ENCODE measurements at regions not wholly inside any gene's neighbourhood (a gene's known extent, or its start where the extent isn't known, plus 50 kb on each side); places are given as distances from the start of the nearest gene placed in this dataset.

DNA sequence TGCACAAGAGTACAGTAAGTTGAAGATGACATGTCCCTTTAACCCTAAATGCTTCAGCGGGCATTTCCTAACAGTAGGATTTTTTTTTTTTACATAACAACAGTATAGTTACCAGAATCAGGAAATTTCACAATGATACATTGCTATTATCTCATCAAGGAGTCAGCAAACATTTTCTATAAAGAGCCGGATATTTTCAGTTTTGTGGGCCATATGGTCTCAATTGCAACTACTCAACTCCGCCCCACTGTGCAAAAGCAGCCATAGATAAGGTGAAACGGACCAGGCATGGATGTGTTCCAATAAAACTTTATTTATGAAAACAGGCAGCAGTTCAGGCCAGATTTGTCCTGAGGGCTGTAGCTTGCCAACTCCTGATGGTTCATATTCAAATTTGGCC is 130.6 kb downstream of the SMAD6 start:
- no peak for FAIRE-seq

DNA sequence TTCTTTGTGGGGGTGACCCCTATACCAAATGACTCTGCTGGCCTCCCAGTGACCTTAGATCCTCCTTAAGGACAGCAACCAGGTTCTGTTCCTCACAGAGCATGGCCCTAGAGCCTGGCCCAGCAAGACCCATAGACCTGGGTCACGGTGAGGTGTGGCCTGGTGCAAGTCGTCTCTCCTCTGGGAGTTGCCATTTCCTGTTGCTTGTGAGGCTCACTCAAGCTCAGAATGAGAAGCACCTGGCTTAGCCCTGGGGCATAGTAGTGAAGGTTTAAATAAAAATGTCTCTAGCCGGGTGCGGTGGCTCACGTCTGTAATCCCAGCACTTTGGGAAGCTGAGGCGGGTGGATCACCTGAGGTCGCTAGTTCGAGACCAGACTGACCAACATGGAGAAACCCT is 131.3 kb downstream of the SMAD6 start:
- FAIRE-seq: no peak

- no peak for FAIRE-seq
These were observed 131.8 kb downstream of the SMAD6 start for GRCh38 chr15:66833803-66834202.

GRCh38 chr15:66834881-66835878 is 133.1 kb downstream of the SMAD6 start:
- no peak for FAIRE-seq

GRCh38 chr15:66836231-66837030 is 134.4 kb downstream of the SMAD6 start:
- FAIRE-seq: no peak

GRCh38 chr15:66838202-66838601 is 136.2 kb downstream of the SMAD6 start:
- FAIRE-seq: no peak

DNA sequence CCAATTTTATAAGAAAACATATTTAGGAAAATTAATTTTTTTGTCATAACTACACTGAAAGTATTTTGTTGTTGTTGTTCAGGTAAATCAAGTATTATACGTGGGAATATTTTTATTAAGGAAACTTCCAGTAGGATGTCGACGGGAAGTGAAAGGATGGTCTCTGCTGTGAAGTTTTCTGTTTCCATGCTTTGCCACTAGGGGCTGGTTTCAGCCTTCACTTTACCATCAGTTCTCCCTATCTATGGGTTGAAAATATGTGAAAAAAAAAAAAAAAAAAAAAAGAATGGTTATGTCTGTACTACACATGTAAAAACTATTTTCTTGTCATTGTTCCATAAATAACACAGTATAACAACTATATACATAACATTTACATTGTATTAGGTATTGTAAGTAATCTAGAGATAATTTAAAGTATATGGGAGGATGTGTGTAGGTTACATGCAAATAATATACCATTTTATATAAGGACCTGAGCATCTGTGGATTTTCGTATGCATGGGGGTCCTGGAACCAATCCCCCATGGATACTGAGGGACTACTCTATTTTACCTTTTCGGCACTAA is 136.7 kb downstream of the SMAD6 start:
- peak; percentile 12 for FAIRE-seq

- FAIRE-seq: no peak
These were observed 137.6 kb downstream of the SMAD6 start for GRCh38 chr15:66839506-66840112.

- FAIRE-seq: no peak
These were observed 138.8 kb downstream of the SMAD6 start for GRCh38 chr15:66840615-66841390.

- no peak for FAIRE-seq
These were observed 140.1 kb downstream of the SMAD6 start for GRCh38 chr15:66841953-66842681.

DNA sequence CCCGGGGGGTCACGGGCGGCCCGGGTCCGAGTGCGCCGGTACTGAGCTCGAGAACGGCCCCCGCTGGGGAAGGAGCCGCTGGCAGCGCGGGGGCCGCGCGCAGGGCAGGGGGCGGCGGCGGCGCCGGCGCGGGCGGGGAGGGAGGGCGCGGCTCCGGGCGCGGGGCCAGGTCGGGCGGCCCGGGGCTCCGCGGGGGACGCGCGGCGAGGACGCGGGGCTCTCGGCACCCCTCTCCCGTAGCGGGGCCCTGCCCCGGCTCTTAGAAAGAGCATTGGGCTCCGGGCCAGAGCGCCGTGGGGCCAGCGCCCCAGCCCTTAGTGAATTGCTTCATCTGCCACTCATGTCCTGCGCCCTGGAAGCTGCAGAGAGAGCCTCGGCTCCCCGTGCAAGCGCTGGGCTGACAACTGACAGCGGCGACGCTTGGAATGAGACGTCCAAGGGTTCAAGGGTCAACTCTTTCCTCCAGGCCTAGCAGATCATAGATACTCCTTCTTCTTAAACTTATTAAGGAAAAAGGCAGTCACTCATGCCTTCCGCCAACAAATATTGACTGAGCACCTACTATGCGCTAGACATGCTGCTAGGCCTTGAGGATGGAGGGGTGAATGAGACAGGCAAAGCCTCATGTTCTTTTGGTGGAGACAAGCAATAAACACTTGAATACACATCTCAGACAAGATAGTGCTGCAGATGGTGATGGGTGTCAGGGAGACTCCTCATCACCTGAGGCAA is 140.8 kb downstream of the SMAD6 start:
- FAIRE-seq: no peak

DNA sequence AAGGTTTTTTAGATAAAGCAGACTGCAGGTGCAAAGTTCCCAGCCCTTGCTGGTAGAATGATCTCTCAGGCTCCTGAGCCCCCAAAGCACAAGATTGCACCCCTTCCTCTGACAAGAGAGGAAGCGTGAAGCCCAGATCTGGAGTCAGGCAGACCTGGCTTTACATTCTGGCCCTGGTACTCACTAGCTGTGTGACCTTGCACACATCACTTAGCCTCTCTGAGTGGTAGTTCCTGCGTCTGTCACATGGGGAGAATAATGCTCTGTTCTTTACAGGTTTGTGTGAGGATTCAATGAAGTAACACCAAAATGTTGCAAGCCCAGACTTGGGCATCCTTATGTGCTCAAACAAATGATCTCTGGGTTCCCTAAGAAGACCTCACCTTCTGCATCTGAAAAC is 141.5 kb downstream of the SMAD6 start:
- FAIRE-seq: no peak

DNA sequence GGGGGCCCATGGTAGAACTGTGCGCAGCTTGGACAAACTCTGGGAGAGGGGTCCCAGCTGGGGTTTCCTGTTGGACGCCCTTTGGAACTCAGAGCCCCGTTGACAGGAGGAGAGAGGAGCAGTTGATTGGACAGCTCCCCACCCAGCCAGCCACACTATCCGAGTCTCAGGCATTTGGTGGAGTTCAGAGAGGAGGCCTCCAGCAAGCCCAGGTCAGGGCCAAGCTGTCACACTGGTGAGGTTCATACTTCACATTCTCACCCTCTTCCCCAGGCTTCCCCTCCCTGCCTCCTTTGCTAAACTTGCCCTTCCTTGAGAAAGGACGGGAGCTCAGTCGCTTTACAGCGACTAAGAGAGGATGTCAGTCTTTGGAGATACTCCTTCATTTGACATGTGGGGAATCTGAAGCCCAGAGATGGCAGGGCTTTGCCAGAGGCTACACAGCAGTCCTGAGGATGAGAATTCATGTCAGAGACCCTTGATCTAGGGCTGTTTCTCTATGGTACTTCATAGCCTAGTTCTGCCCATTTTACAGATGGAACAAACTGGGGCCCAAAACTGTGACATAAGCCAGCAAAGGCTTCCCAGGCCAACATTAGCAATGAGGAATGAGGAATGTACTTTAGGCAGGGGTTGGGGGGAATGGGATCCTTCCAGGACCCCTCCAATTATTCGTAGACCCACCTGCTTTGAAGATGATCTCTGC is 142.2 kb downstream of the SMAD6 start:
- no peak for FAIRE-seq

DNA sequence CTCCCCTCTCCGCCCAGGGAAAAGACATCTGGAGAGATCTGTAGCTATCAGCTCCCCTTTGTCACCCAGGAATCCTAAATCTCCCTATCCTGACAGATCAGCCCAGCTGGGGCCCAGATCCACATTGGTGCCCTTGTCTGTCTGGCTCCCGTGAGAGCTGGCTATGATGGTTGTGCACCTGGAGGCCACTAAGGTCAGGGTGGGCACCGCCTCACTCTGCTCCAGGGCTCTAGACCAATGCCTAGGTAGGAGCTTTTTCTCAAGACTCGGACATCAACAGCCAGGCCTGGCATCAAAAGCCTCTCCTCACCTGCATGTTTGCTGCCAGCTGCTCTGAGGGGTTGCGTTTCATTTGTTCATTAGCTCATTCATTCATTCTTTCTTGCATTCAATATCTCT is 142.7 kb downstream of the SMAD6 start:
- FAIRE-seq: no peak

GRCh38 chr15:66845266-66845785 is 143.3 kb downstream of the SMAD6 start:
- FAIRE-seq: no peak

DNA sequence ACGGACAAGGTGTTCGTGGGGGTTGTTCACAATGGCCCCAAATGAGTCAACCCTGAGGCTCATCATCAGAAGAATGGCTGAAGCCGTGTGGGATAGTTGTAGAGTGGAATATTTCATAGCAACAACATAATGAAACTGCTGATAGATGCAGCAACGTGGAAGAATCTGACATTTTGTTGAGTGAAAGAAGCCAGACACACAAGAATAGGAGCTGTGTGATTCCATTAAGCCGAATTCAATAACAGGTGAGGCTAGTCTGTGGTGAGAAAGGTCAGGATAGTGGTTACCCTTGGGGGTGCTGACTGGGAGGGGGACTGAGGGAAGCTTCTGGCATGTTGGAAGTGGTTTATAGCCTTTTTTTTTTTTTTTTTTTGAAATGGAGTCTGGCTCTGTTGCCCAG is 144.0 kb downstream of the SMAD6 start:
- FAIRE-seq: no peak

DNA sequence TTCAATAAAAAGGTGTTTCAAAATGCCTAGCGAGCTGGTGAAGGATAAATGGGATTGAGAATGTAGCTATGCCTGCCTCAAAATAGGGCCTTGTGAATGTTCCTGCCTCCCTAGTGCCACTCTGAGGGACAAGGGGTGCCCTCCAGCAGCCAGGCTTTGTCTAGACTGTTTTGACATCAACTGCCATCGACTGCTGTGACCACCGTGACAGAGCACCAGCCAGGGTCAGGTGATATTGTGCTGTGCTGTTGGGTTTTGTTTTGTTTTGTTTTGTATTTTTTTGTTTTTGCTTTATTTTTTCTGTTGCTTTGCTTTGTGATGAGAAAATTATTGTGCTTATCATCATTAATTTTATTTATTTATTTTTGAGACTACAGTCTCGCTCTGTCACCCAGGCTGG is 144.8 kb downstream of the SMAD6 start:
- FAIRE-seq: no peak

DNA sequence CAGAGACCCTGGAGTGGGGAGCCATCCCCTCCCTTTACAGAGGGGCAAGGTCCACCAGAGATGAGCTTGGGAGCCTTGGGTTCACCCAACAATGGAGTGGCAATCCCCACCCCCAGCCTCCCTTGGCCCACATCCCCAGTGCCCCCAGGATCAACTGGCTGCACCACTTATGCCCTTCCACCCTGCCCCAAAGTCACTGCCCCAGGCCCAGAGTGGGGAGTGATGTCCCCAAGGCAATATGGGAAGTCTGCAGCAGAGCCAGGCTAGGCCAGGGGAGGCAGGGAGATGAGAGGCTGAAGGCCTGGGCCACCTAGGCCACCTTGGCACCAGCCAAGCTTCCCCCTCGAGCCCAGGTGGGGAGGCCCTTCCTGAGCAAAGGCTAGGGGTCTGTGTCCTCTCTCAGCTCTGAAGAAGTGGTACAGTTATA is 145.5 kb downstream of the SMAD6 start:
- FAIRE-seq: no peak

GRCh38 chr15:66848116-66848515 is 146.1 kb downstream of the SMAD6 start:
- no peak for FAIRE-seq
